Hematopoietic multipotent progenitor cell treated with erythropoietin and hydrocortisone succinate and interleukin-3 and kit ligand, for 8 days (in vitro differentiated cells): ENCODE measurements at regions not wholly inside any gene's neighbourhood (a gene's known extent, or its start where the extent isn't known, plus 50 kb on each side); places are given as distances from the start of the nearest gene placed in this dataset.

Experiments used
- DNase-seq: peaks from one replicate; pipeline ENCODE4 v3.0.0-alpha.2; 2015

GRCh38 chr6:131519670-131520436 is 53.2 kb upstream of the ARG1 start:
- DNase-seq: peak; percentile 58
